K562 (cell line): ENCODE measurements at regions not wholly inside any gene's neighbourhood (a gene's known extent, or its start where the extent isn't known, plus 50 kb on each side); places are given as distances from the start of the nearest gene placed in this dataset.

Source experiments
- ATAC-seq: fragments of 200-7000 bp; cut with Tn5 transposase; 3 replicates; pipeline ENCODE4 v1.9.1; 2020; ENCODE audit warnings: moderate library complexity
- BruUV-seq: library from RNA; stranded (reverse); fragments of 400-500 nt; replicated peaks from 2 replicates; lab custom pipeline; 2021; lab: Mats Ljungman, UMichigan
- CTCF ChIA-PET: fragments of 300-600 bp; formaldehyde crosslinking; extraction: SDS; loops from one replicate; lab custom pipeline; 2021; ENCODE audit warnings: low intra/inter-chr PET ratio; lab: Yijun Ruan, JAX
- POLR2A ChIA-PET: fragments of 300-600, 350-650 bp; sonication (Branson Sonifier 250); formaldehyde crosslinking; extraction: SDS; loops from one replicate; lab custom pipeline; 2021; ENCODE audit warnings: antibody characterized with exemption, inconsistent platforms; lab: Yijun Ruan, JAX
- DNase-seq, 4 experiments: peaks; one replicate each; pipeline versions ENCODE4 v3.0.0 to v3.0.0-alpha.2; 2011 to 2018; ENCODE audit warnings: low spot score in 3 of 4, mixed read lengths in 3 of 4; ENCODE audit errors: extremely low read depth in 1 of 4
- FAIRE-seq: peaks from 2 replicates; lab custom pipeline; 2011; peaks lifted over from hg19 to GRCh38; lab: Jason Lieb, UNC
- H2AFZ ChIP-seq: 2 replicates; pipeline ENCODE4 v1.6.0; 2011; ENCODE audit warnings: low read depth, low read length, control low read depth, inconsistent platforms
- H3K27ac ChIP-seq: fragments of 200-600 bp; 3 replicates; pipeline ENCODE4 v1.8.0; 2011; ENCODE audit warnings: low read depth, mild to moderate bottlenecking, control low read depth, inconsistent platforms, low read length, moderate library complexity, mixed read lengths; ENCODE audit errors: extremely low read depth
- H3K27me3 ChIP-seq, 2 experiments: fragments of 300-600 bp in 1 of 2; 2 replicates in 1 of 2; 3 replicates in 1 of 2; pipeline versions ENCODE4 v1.6.0 to v1.8.0; 2011; ENCODE audit warnings: inconsistent platforms in 2 of 2, low read length in 2 of 2, mild to moderate bottlenecking in 1 of 2, mixed read lengths in 1 of 2, moderate library complexity in 1 of 2; ENCODE audit not compliant: control insufficient read depth in 2 of 2, insufficient read depth in 2 of 2
- H3K36me3 ChIP-seq: fragments of 300-600 bp; 3 replicates; pipeline ENCODE4 v1.8.0; 2011; ENCODE audit warnings: mild to moderate bottlenecking, low read length, inconsistent platforms; ENCODE audit not compliant: control insufficient read depth, insufficient read depth
- H3K4me1 ChIP-seq, 2 experiments: fragments of 200-600 bp in 1 of 2; replicated peaks in 1 of 2; 2 replicates in 1 of 2; 3 replicates in 1 of 2; pipeline versions ENCODE4 v1.5.1 to v1.8.0; 2011; ENCODE audit warnings: inconsistent platforms in 2 of 2, low read length in 2 of 2, mild to moderate bottlenecking in 1 of 2, mixed read lengths in 1 of 2, moderate library complexity in 1 of 2; ENCODE audit not compliant: control insufficient read depth in 2 of 2, insufficient read depth in 2 of 2
- H3K4me2 ChIP-seq: 2 replicates; pipeline ENCODE4 v1.6.1; 2011; ENCODE audit warnings: low read length, control low read depth, inconsistent platforms, mixed read lengths; ENCODE audit not compliant: insufficient read depth
- H3K4me3 ChIP-seq: fragments of 200-600 bp; sonication (generic), shearing (Covaris generic); 2 replicates; pipeline ENCODE4 v1.5.1; 2016; ENCODE audit warnings: control low read depth, inconsistent platforms
- H3K79me2 ChIP-seq: fragments of 200-600 bp; 3 replicates; pipeline ENCODE4 v1.8.0; 2011; ENCODE audit warnings: low read length, inconsistent platforms; ENCODE audit not compliant: control insufficient read depth, insufficient read depth
- H3K9ac ChIP-seq, 2 experiments: 2 replicates each; pipeline versions ENCODE4 v1.6.0 to v1.6.1; 2011; ENCODE audit warnings: low read depth in 2 of 2, low read length in 2 of 2, control low read depth in 1 of 2, inconsistent platforms in 1 of 2, mild to moderate bottlenecking in 1 of 2, mixed read lengths in 1 of 2; ENCODE audit not compliant: insufficient read depth in 1 of 2
- H3K9me1 ChIP-seq: one replicate; pipeline ENCODE4 v1.6.0; 2011; ENCODE audit warnings: inconsistent platforms, mild to moderate bottlenecking, low read length, moderate library complexity; ENCODE audit not compliant: control insufficient read depth, insufficient read depth
- H3K9me3 ChIP-seq: replicated peaks from 2 replicates; pipeline ENCODE4 v1.5.1; 2011; ENCODE audit warnings: low read depth, low read length, inconsistent platforms; ENCODE audit not compliant: control insufficient read depth, insufficient read depth
- H4K20me1 ChIP-seq: replicated peaks from 2 replicates; pipeline ENCODE4 v1.6.1; 2011; ENCODE audit warnings: low read length, inconsistent platforms, mixed read lengths; ENCODE audit not compliant: control insufficient read depth, insufficient read depth
- ARHGAP35 ChIP-seq: fragments of 450-650 bp; IDR thresholded peaks from 2 replicates; pipeline ENCODE4 v1.6.1; 2018; ENCODE audit not compliant: partially characterized antibody
- ARID4B ChIP-seq: sonication (generic); formaldehyde crosslinking; IDR thresholded peaks from 2 replicates; pipeline ENCODE4 v1.8.0; 2022; ENCODE audit warnings: mild to moderate bottlenecking, missing genetic modification reagents
- CTBP1 ChIP-seq: fragments of 450-650 bp; IDR thresholded peaks from 2 replicates; pipeline ENCODE4 v1.6.1; 2016; ENCODE audit warnings: borderline replicate concordance
- FOSL1 ChIP-seq: fragments of 200-800 bp; sonication (Bioruptor generic); conservative IDR thresholded peaks from 2 replicates; pipeline ENCODE4 v1.6.1; 2016; ENCODE audit warnings: missing genetic modification characterization, missing compliant biosample characterization
- GATA2 ChIP-seq: sonication (generic); formaldehyde crosslinking; IDR thresholded peaks from 2 replicates; pipeline ENCODE4 v1.4.0; 2020; ENCODE audit warnings: mild to moderate bottlenecking, missing genetic modification reagents
- MXI1 ChIP-seq: IDR thresholded peaks from 2 replicates; pipeline ENCODE4 v1.6.1; 2011; ENCODE audit warnings: low read depth, mild to moderate bottlenecking, improper control_type of control experiment, low read length
- NFRKB ChIP-seq: fragments of 450-650 bp; IDR thresholded peaks from 2 replicates; pipeline ENCODE4 v1.6.1; 2016; ENCODE audit warnings: low read depth
- RCOR1 ChIP-seq, 2 experiments: IDR thresholded peaks; 2 replicates each; pipeline ENCODE4 v1.6.1; 2012; ENCODE audit warnings: low read depth in 2 of 2, low read length in 2 of 2, borderline replicate concordance in 1 of 2, improper control_type of control experiment in 1 of 2
- SNIP1 ChIP-seq: fragments of 450-650 bp; IDR thresholded peaks from 2 replicates; pipeline ENCODE4 v1.7.1; 2017; ENCODE audit warnings: low read depth, mild to moderate bottlenecking
- TCFL5 ChIP-seq: fragments of 250-450 bp; sonication (Bioruptor Pico); conservative IDR thresholded peaks from 2 replicates; pipeline ENCODE4 v1.6.1; 2021; ENCODE audit warnings: mild to moderate bottlenecking, moderate library complexity, matching md5 sums
- ZBTB9 ChIP-seq: fragments of 450-650 bp; formaldehyde crosslinking; IDR thresholded peaks from 2 replicates; pipeline ENCODE4 v1.4.0; 2020; ENCODE audit warnings: mild to moderate bottlenecking, moderate library complexity
- ZNF165 ChIP-seq: fragments of 250-450 bp; sonication (Bioruptor Pico); IDR thresholded peaks from 2 replicates; pipeline ENCODE4 v1.4.0; 2020; ENCODE audit warnings: borderline replicate concordance
- ZSCAN29 ChIP-seq: fragments of 450-650 bp; IDR thresholded peaks from 2 replicates; pipeline ENCODE4 v1.6.1; 2017
- WGBS: fragments of 100-300 bp; shearing (Covaris generic); methylation state at CpG from one replicate; pipeline ENCODE4 v1.1.6; 2016; ENCODE audit warnings: low coverage, mixed read lengths; ENCODE audit not compliant: insufficient coverage; ENCODE audit errors: missing lambda C conversion rate; 5-methylcytosine and 5-hydroxymethylcytosine counted together
- in situ Hi-C: fragments of 300-500 bp; cut with MboI; formaldehyde crosslinking; loops from 4 replicates; pipeline ENCODE4 v1.15.0; 2018; ENCODE audit warnings: inconsistent platforms, mixed read lengths
- intact Hi-C: fragments of 100-400 bp; cut with micrococcal nuclease; formaldehyde crosslinking; loops from 2 replicates; pipeline ENCODE4 v1.14.2; 2022
- TF ChIP-seq, protein P1 (sequence below): fragments of 200-400 bp; formaldehyde crosslinking; IDR thresholded peaks from 2 replicates; pipeline ENCODE4 v1.6.1; 2017; ENCODE audit warnings: mild to moderate bottlenecking, low read depth, low read length, moderate library complexity

- POLR2A ChIA-PET: interaction anchor here (0.5 to 1.7 kb wide), 4 partner anchors 69 to 165 kb away, joined by 3 to 5 read pairs (median 4); no protein-coding TSS in a partner anchor
- TF ChIP-seq ARID4B (CRISPR knock-in tag) (peak; percentile 1; the same call in 1 of the 2 replicates), ZNF165 (CRISPR knock-in tag) (no peak), ZSCAN29 (no peak), ZBTB9 (CRISPR knock-in tag) (0 out of 2 replicates have a peak, but pooled peaks have one; percentile 13), FOSL1 (0 out of 2 replicates have a peak, but pooled peaks have one; percentile 11), RCOR1 (IDR thresholded peaks at IDR 0.05; ENCODE audit: borderline replicate concordance in 1 of 2, low read depth in 2 of 2, low read length in 2 of 2) (peak in 1 of 2 experiments; percentile 29; a peak in 1 of 4 replicates), ARHGAP35 (no peak), MXI1 (no peak), SNIP1 (no peak), NFRKB (0 out of 2 replicates have a peak, but pooled peaks have one; percentile 28), TCFL5 (CRISPR knock-in tag) (no peak), CTBP1 (peak; percentile 25; the same call in 1 of the 2 replicates), GATA2 (CRISPR knock-in tag) (no peak)
- TF ChIP-seq, protein P1, sequence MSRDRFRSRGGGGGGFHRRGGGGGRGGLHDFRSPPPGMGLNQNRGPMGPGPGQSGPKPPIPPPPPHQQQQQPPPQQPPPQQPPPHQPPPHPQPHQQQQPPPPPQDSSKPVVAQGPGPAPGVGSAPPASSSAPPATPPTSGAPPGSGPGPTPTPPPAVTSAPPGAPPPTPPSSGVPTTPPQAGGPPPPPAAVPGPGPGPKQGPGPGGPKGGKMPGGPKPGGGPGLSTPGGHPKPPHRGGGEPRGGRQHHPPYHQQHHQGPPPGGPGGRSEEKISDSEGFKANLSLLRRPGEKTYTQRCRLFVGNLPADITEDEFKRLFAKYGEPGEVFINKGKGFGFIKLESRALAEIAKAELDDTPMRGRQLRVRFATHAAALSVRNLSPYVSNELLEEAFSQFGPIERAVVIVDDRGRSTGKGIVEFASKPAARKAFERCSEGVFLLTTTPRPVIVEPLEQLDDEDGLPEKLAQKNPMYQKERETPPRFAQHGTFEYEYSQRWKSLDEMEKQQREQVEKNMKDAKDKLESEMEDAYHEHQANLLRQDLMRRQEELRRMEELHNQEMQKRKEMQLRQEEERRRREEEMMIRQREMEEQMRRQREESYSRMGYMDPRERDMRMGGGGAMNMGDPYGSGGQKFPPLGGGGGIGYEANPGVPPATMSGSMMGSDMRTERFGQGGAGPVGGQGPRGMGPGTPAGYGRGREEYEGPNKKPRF: no peak
Observed at GRCh38 chr1:207964195-207964966, 53.5 kb upstream of the CD34 start.

More at GRCh38 chr1:207964195-207964966, 53.5 kb upstream of the CD34 start:
- DNase-seq: peak; percentile 35 to 70 (median 57)
- H2AFZ ChIP-seq: peak overlapping the region; percentile 99
- H3K9ac ChIP-seq: peak overlapping the region; percentile 61 to 91; a peak in 3 of 4 replicates
- intact Hi-C loops: loop anchor here (10.0 kb wide), 1 partner anchor 250 kb away; no protein-coding TSS in a partner anchor
- H3K4me3 ChIP-seq: no peak overlapping the region
- H3K79me2 ChIP-seq: no peaks in the 10 kb centered on the region
- in situ Hi-C loops: no loop called here
- H3K4me1 ChIP-seq: peaks cover 19 to 24% of the 10 kb centered on the region in 2 experiments
- no peaks in the 10 kb centered on the region for H3K36me3 ChIP-seq
- H3K9me3 ChIP-seq: no peaks in the 10 kb centered on the region
- H3K9me1 ChIP-seq: no peaks in the 10 kb centered on the region
- H3K27ac ChIP-seq: no peak overlapping the region
- peak; percentile 71 for FAIRE-seq
- WGBS: 34% methylated on average over 25 of the region's 25 CpGs
- CTCF ChIA-PET: interaction anchor here (0.7 to 3.2 kb wide), 5 partner anchors 56 to 136 kb away, joined by 4 to 43 read pairs (median 18); no protein-coding TSS in a partner anchor
- peaks cover 0 to 5% of the 10 kb centered on the region in 2 experiments; a peak in 1 of 5 replicates for H3K27me3 ChIP-seq
- BruUV-seq: no TSS peak
- peak overlapping the region; percentile 85 for H3K4me2 ChIP-seq
- H4K20me1 ChIP-seq: no peaks in the 10 kb centered on the region
- ATAC-seq: peak; percentile 32
